LNCaP clone FGC (cell line): ENCODE measurements at regions not wholly inside any gene's neighbourhood (a gene's known extent, or its start where the extent isn't known, plus 50 kb on each side); places are given as distances from the start of the nearest gene placed in this dataset.

Experiments
- DNase-seq: peaks from one replicate; pipeline ENCODE4 v3.0.0-alpha.2; 2011; ENCODE audit warnings: low read depth
- H3K4me3 ChIP-seq: 2 replicates; pipeline ENCODE4 v1.5.1; 2011; ENCODE audit warnings: mild to moderate bottlenecking, low read depth, low read length, control low read depth
- TF ChIP-seq, protein P1 (sequence below): IDR thresholded peaks from 2 replicates; pipeline ENCODE4 v1.5.1; 2012; ENCODE audit warnings: mild to moderate bottlenecking; ENCODE audit not compliant: control insufficient read depth, insufficient read depth; ENCODE audit errors: extremely low read depth

DNA sequence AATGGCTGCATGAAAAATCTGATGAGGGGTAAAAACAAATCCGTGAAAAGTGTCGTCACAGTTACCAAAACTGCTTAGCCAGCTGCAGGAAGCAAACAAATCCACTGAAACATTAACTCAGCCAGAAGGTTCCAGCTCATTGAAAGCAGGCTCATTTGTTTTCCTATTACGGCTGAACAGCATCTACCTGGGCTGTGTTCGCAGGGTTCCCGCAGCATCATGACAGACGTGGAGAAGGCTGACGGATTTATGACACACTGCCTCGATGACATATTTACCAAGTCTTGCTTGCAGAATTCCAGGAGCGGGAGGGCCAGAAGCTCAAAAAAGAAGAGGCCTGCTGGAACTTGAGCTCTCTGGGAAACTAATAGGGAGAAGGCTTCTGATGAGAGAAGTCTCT is 781.1 kb downstream of the RAB28 start:
- H3K4me3 ChIP-seq, result no peak overlapping the region
- TF ChIP-seq, protein P1, sequence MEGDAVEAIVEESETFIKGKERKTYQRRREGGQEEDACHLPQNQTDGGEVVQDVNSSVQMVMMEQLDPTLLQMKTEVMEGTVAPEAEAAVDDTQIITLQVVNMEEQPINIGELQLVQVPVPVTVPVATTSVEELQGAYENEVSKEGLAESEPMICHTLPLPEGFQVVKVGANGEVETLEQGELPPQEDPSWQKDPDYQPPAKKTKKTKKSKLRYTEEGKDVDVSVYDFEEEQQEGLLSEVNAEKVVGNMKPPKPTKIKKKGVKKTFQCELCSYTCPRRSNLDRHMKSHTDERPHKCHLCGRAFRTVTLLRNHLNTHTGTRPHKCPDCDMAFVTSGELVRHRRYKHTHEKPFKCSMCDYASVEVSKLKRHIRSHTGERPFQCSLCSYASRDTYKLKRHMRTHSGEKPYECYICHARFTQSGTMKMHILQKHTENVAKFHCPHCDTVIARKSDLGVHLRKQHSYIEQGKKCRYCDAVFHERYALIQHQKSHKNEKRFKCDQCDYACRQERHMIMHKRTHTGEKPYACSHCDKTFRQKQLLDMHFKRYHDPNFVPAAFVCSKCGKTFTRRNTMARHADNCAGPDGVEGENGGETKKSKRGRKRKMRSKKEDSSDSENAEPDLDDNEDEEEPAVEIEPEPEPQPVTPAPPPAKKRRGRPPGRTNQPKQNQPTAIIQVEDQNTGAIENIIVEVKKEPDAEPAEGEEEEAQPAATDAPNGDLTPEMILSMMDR, result no peak
- no peak for DNase-seq

DNA sequence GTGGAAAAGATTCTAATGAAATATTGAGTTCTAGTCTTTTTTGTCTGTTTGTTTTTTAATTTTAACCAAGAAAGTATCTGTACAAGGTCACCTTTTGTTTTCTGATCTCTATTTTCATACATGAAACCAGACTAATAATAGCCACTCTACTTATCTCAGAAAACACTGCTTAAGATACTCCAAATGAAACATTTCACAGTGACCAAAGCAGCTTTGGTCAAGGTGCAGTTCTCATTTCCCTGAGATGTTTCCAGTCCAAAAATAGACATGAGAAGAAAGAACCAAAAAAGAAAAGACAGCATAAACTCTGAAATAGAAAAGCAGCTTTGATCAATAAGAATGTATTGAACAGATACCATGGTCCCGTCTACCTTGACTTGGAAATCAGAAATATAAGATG is 782.8 kb downstream of the RAB28 start:
- no peak overlapping the region for H3K4me3 ChIP-seq

DNA sequence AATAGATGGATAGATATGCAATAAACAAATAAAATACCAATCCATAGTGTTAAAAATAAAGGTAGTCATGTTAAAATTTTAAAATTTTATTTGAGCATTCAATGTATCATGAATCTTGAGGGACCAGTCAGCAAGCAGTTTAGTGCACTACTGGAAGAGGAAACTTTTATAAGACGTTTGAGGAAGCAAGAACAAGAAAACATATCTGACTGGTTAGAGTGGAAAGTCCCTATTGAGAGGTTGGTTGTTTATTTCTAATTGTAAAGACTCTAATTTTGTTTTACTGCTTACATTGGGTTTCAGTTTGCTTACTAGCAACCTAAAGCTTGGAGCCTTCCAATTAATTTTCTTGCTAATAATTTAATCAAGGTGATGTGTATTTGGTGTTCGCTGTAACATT is 786.2 kb downstream of the RAB28 start:
- no peak for DNase-seq

More for the DNA sequence above, 782.8 kb downstream of the RAB28 start:
- TF ChIP-seq, protein P1, result no peak
- DNase-seq, result no peak

DNA sequence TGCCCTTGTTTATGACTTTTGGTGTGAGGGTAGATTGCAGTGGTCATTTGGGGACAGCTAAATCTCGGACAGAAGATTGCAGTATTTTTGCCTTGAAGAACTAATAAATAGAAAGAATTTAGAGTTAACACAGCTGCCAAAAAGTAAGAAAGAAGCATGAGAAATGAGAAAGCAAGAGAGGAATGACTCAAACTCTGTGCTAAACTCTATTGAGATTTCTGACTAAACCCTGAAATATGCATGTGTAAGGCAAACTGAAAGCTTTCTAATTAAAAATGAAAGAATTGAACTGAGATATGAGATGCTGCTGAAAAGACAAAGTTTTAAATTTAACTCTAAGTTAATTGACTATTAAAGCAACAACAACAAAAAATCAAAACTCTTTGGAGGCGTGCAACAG is 791.3 kb downstream of the RAB28 start:
- no peak overlapping the region for H3K4me3 ChIP-seq
- TF ChIP-seq, protein P1, result no peak
- DNase-seq, result no peak

More for the DNA sequence above, 786.2 kb downstream of the RAB28 start:
- H3K4me3 ChIP-seq, result no peak overlapping the region
- TF ChIP-seq, protein P1, result no peak

DNA sequence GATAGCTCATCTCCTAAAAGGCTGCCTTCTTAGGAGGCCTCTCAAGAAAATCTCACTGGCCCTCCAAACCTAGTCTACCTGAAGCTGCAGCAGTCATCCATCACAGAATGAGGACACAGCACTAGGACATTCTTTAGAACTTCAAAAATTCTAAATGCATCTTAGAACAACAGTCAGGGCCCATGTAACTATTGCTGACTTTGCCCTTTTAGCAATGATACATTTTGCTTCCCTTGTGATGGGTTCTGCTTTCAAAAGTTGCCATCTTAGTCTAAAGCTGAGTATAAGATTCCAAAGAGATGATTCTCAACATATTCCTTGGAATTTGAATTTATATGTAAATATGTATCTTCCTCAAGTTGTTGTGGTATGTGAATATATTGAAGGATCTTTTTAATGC is 793.0 kb downstream of the RAB28 start:
- H3K4me3 ChIP-seq, result no peak overlapping the region
- DNase-seq, result no peak
- TF ChIP-seq, protein P1, result no peak

DNA sequence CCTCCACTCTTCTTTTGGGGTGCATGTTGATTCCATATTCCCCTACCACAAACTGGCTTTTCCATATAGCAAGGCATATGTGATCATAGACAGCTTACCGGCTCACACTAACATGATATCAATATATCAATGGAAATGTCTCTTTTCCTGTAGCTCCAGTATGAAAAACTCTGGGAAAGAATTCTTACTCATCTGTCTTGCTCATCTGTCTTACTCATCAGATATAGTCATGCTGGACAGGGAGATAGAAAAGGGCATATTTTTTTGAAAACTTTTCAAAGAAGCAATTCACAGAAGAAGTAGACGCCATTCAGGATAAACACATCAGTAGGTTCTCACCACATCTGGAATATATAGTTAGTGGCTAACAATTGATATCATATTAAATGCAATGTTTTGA is 794.7 kb downstream of the RAB28 start:
- TF ChIP-seq, protein P1, result no peak
- no peak overlapping the region for H3K4me3 ChIP-seq
- no peak for DNase-seq

DNA sequence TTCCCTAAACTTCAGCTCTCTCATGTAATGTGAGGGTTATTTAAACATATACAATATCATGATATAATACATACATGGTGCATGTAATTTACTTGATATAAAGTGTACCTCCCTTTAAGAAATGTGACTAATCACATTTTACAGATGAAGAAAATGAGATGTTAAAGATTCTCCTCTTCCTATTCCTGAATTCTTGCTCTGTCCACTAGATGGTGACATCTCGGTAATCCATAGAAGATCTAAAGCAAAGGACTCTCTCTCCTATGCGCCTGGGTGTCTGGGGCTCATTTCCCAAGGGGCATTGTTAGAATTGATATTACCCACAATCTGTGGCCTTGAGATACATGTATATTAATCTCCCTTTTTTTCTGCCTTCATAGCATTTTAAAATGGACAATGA is 804.9 kb downstream of the RAB28 start:
- DNase-seq, result no peak
- no peak overlapping the region for H3K4me3 ChIP-seq
- TF ChIP-seq, protein P1, result peak; percentile 52
